GM12878 (cell line): ENCODE measurements at regions not wholly inside any gene's neighbourhood (a gene's known extent, or its start where the extent isn't known, plus 50 kb on each side); places are given as distances from the start of the nearest gene placed in this dataset.

Experiments used
- ATAC-seq: fragments of 200-7000 bp; cut with Tn5 transposase; 3 replicates; pipeline ENCODE4 v1.9.1; 2020; ENCODE audit warnings: mild to moderate bottlenecking, moderate library complexity
- BruUV-seq: library from RNA; stranded (reverse); fragments of 400-500 nt; replicated peaks from 2 replicates; lab custom pipeline; 2021; lab: Mats Ljungman, UMichigan
- CTCF ChIA-PET: fragments of 300-600 bp; sonication (Branson Sonifier 250); formaldehyde crosslinking; extraction: SDS; loops from one replicate; lab custom pipeline; 2021; ENCODE audit warnings: inconsistent platforms; lab: Yijun Ruan, JAX
- POLR2A ChIA-PET: fragments of 350-600 bp; formaldehyde crosslinking; extraction: SDS; loops from one replicate; lab custom pipeline; 2021; ENCODE audit warnings: inconsistent platforms; lab: Charles Lee
- RAD21 ChIA-PET: fragments of 300-600 bp; sonication (Branson Sonifier 250); formaldehyde crosslinking; loops from one replicate; lab custom pipeline; 2023; ENCODE audit warnings: antibody characterized with exemption; ENCODE audit not compliant: unreplicated experiment; lab: Charles Lee
- SMC1A ChIA-PET: fragments of 300-600 bp; sonication (Branson Sonifier 250); formaldehyde crosslinking; loops from one replicate; lab custom pipeline; 2023; ENCODE audit not compliant: unreplicated experiment, uncharacterized antibody; lab: Charles Lee
- DNase-seq: peaks from one replicate; pipeline ENCODE4 v3.0.0-alpha.2; 2011; ENCODE audit warnings: low read depth, low spot score
- FAIRE-seq: peaks from 3 replicates; lab custom pipeline; 2011; peaks lifted over from hg19 to GRCh38; lab: Jason Lieb, UNC
- H2AFZ ChIP-seq: 2 replicates; pipeline ENCODE4 v1.6.0; 2011; ENCODE audit warnings: low read depth, low read length, control low read depth; ENCODE audit not compliant: control insufficient read depth
- H3K27ac ChIP-seq: 2 replicates; pipeline ENCODE4 v1.5.1; 2011; ENCODE audit warnings: control low read depth; ENCODE audit not compliant: control insufficient read depth, insufficient read depth
- H3K27me3 ChIP-seq, 2 experiments: replicated peaks in 1 of 2; 2 replicates each; pipeline versions ENCODE4 v1.6.0 to v1.6.1; 2011; ENCODE audit warnings: low read length in 1 of 2; ENCODE audit not compliant: control insufficient read depth in 2 of 2, insufficient read depth in 2 of 2
- H3K36me3 ChIP-seq, 2 experiments: 2 replicates each; pipeline ENCODE4 v1.5.1; 2011; ENCODE audit warnings: low read length in 1 of 2; ENCODE audit not compliant: control insufficient read depth in 2 of 2, insufficient read depth in 2 of 2
- H3K4me1 ChIP-seq: 2 replicates; pipeline ENCODE4 v1.6.1; 2011; ENCODE audit warnings: mild to moderate bottlenecking, low read length, moderate library complexity, mixed read lengths; ENCODE audit not compliant: control insufficient read depth, insufficient read depth
- H3K4me2 ChIP-seq: 2 replicates; pipeline ENCODE4 v1.6.0; 2011; ENCODE audit warnings: control low read depth; ENCODE audit not compliant: control insufficient read depth, insufficient read depth
- H3K4me3 ChIP-seq: fragments of 200-600 bp; sonication (generic); 2 replicates; pipeline ENCODE4 v1.5.1; 2016
- H3K79me2 ChIP-seq: 2 replicates; pipeline ENCODE4 v1.6.0; 2011; ENCODE audit warnings: low read length; ENCODE audit not compliant: control insufficient read depth, insufficient read depth
- H3K9ac ChIP-seq: 2 replicates; pipeline ENCODE4 v1.8.0; 2011; ENCODE audit warnings: low read length, control low read depth, mixed read lengths; ENCODE audit not compliant: control insufficient read depth, insufficient read depth
- H3K9me3 ChIP-seq: replicated peaks from 3 replicates; pipeline ENCODE4 v1.5.1; 2011; ENCODE audit warnings: mild to moderate bottlenecking, low read length; ENCODE audit not compliant: control insufficient read depth, insufficient read depth
- H4K20me1 ChIP-seq: 2 replicates; pipeline ENCODE4 v1.6.0; 2011; ENCODE audit not compliant: control insufficient read depth, insufficient read depth
- EZH2 ChIP-seq: IDR thresholded peaks from 2 replicates; pipeline ENCODE4 v1.6.1; 2012; ENCODE audit warnings: low read depth, mild to moderate bottlenecking, control low read depth, inconsistent platforms, low read length, borderline replicate concordance; ENCODE audit not compliant: control insufficient read depth
- KLF5 ChIP-seq: fragments of 450-650 bp; IDR thresholded peaks from 2 replicates; pipeline ENCODE4 v1.6.1; 2014; ENCODE audit warnings: mild to moderate bottlenecking; ENCODE audit not compliant: partially characterized antibody
- MYB ChIP-seq: fragments of 150-350 bp; IDR thresholded peaks from 2 replicates; pipeline ENCODE4 v1.6.1; 2014; ENCODE audit warnings: mild to moderate bottlenecking, low read depth, low read length, borderline replicate concordance
- NBN ChIP-seq: fragments of 450-650 bp; IDR thresholded peaks from 2 replicates; pipeline ENCODE4 v1.6.1; 2016
- NR2C2 ChIP-seq: IDR thresholded peaks from 2 replicates; pipeline ENCODE4 v1.6.1; 2011; ENCODE audit warnings: borderline replicate concordance, low read depth; ENCODE audit not compliant: control insufficient read depth, insufficient read length
- PAX8 ChIP-seq: fragments of 450-650 bp; IDR thresholded peaks from 2 replicates; pipeline ENCODE4 v1.6.1; 2017; ENCODE audit warnings: mild to moderate bottlenecking, moderate library complexity
- SUZ12 ChIP-seq: fragments of 200-600 bp; sonication (generic); IDR thresholded peaks from one replicate; pipeline ENCODE4 v1.6.1; 2018; ENCODE audit warnings: antibody characterized with exemption, mild to moderate bottlenecking; ENCODE audit not compliant: unreplicated experiment
- WRNIP1 ChIP-seq: IDR thresholded peaks from 2 replicates; pipeline ENCODE4 v1.6.1; 2011; ENCODE audit warnings: low read depth, low read length, improper control_type of control experiment, borderline replicate concordance
- ZNF24 ChIP-seq: fragments of 450-650 bp; IDR thresholded peaks from 2 replicates; pipeline ENCODE4 v1.6.1; 2017; ENCODE audit warnings: antibody characterized with exemption, mild to moderate bottlenecking
- ZZZ3 ChIP-seq: IDR thresholded peaks from 2 replicates; pipeline ENCODE4 v1.6.1; 2011; ENCODE audit warnings: low read depth; ENCODE audit not compliant: control insufficient read depth, insufficient read length
- WGBS: methylation state at CpG from one replicate; pipeline ENCODE4 v1.1.6; 2016; ENCODE audit warnings: low lambda C conversion rate; ENCODE audit not compliant: insufficient replicate concordance, insufficient coverage; ENCODE audit errors: missing lambda C conversion rate; 5-methylcytosine and 5-hydroxymethylcytosine counted together
- in situ Hi-C: fragments of 300-500 bp; cut with MboI; formaldehyde crosslinking; loops from 9 replicates; pipeline ENCODE4 v1.14.3; 2018; ENCODE audit warnings: mixed read lengths
- intact Hi-C: fragments of 100-400 bp; cut with micrococcal nuclease; formaldehyde crosslinking; loops from one replicate; pipeline ENCODE4 v1.14.2; 2022; ENCODE audit not compliant: unreplicated experiment
- TF ChIP-seq, protein P1 (sequence below): fragments of 450-650 bp; IDR thresholded peaks from 2 replicates; pipeline ENCODE4 v1.6.1; 2017; ENCODE audit warnings: borderline replicate concordance
- TF ChIP-seq, protein P2 (sequence below): IDR thresholded peaks from 2 replicates; pipeline ENCODE4 v1.6.1; 2012; ENCODE audit warnings: low read depth, low read length, improper control_type of control experiment
- TF ChIP-seq, protein P3 (sequence below): fragments of 450-650 bp; formaldehyde crosslinking; IDR thresholded peaks from 2 replicates; pipeline ENCODE4 v1.4.0; 2022; ENCODE audit warnings: mild to moderate bottlenecking, moderate library complexity

DNA sequence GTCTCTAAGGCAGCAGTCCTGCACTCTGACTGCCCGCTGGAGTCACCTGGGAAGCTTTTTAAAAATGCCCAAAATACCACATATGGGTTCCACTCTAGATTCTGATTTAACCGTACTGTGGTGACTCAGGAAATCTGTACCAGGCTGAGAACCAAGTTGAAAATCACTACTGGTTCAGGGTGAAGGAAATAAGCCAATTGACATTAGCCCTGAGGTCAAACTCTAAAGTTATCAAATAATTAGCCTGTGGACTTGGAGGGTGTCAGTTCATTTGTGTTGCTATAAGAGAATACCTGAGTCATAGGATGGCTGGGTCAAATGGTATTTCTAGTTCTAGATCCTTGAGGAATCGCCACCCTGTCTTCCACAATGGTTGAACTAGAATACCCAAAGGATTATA is 321.7 kb upstream of the ROPN1 start:
- POLR2A ChIA-PET: no interaction called here
- Histone ChIP-seq H3K9me3 (no peaks in the 10 kb centered on the region), H3K36me3 (no peaks in the 10 kb centered on the region), H3K4me3 (no peak overlapping the region), H3K27me3 (0 out of 4 replicates have a peak, but pooled peaks cover 0 to 1% of the 10 kb centered on the region in 2 experiments), H3K79me2 (no peaks in the 10 kb centered on the region), H4K20me1 (no peaks in the 10 kb centered on the region), H3K9ac (no peak overlapping the region)
- 8% methylated on average over 3 of the region's 3 CpGs for WGBS
- no peak for ATAC-seq
- BruUV-seq: no TSS peak
- CTCF ChIA-PET: no interaction called here
- no peak for DNase-seq
- FAIRE-seq: no peak
- RAD21 ChIA-PET: no interaction called here
- no peak for TF ChIP-seq ZNF24
- TF ChIP-seq MYB: no peak
- TF ChIP-seq KLF5: no peak
- TF ChIP-seq, protein P1, sequence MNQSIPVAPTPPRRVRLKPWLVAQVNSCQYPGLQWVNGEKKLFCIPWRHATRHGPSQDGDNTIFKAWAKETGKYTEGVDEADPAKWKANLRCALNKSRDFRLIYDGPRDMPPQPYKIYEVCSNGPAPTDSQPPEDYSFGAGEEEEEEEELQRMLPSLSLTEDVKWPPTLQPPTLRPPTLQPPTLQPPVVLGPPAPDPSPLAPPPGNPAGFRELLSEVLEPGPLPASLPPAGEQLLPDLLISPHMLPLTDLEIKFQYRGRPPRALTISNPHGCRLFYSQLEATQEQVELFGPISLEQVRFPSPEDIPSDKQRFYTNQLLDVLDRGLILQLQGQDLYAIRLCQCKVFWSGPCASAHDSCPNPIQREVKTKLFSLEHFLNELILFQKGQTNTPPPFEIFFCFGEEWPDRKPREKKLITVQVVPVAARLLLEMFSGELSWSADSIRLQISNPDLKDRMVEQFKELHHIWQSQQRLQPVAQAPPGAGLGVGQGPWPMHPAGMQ: no peak
- TF ChIP-seq SUZ12: no peak
- no peak for TF ChIP-seq NBN
- TF ChIP-seq, protein P2, sequence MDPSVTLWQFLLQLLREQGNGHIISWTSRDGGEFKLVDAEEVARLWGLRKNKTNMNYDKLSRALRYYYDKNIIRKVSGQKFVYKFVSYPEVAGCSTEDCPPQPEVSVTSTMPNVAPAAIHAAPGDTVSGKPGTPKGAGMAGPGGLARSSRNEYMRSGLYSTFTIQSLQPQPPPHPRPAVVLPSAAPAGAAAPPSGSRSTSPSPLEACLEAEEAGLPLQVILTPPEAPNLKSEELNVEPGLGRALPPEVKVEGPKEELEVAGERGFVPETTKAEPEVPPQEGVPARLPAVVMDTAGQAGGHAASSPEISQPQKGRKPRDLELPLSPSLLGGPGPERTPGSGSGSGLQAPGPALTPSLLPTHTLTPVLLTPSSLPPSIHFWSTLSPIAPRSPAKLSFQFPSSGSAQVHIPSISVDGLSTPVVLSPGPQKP: no peak
- TF ChIP-seq EZH2: no peak
- no peak for TF ChIP-seq WRNIP1
- TF ChIP-seq, protein P3, sequence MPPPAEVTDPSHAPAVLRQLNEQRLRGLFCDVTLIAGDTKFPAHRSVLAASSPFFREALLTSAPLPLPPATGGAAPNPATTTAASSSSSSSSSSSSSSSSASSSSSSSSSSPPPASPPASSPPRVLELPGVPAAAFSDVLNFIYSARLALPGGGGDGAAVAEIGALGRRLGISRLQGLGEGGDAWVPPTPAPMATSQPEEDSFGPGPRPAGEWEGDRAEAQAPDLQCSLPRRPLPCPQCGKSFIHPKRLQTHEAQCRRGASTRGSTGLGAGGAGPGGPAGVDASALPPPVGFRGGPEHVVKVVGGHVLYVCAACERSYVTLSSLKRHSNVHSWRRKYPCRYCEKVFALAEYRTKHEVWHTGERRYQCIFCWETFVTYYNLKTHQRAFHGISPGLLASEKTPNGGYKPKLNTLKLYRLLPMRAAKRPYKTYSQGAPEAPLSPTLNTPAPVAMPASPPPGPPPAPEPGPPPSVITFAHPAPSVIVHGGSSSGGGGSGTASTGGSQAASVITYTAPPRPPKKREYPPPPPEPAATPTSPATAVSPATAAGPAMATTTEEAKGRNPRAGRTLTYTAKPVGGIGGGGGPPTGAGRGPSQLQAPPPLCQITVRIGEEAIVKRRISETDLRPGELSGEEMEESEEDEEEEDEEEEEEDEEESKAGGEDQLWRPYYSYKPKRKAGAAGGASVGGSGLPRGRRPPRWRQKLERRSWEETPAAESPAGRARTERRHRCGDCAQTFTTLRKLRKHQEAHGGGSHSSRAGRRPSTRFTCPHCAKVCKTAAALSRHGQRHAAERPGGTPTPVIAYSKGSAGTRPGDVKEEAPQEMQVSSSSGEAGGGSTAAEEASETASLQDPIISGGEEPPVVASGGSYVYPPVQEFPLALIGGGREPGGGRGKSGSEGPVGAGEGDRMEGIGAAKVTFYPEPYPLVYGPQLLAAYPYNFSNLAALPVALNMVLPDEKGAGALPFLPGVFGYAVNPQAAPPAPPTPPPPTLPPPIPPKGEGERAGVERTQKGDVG: no peak
- no peak for TF ChIP-seq PAX8
- no peak for TF ChIP-seq ZZZ3
- TF ChIP-seq NR2C2: no peak
- TF ChIP-seq, all 136 proteins: peak for 0
- Histone ChIP-seq H3K27ac (no peak overlapping the region), H3K4me2 (no peak overlapping the region), H3K4me1 (no peaks in the 10 kb centered on the region), H2AFZ (no peak overlapping the region)
- SMC1A ChIA-PET: interaction anchor here (1.2 kb wide), 1 partner anchor 15 kb away, joined by 4 read pairs; no protein-coding TSS in a partner anchor
- in situ Hi-C loops: no loop called here
- intact Hi-C loops: no loop called here
